Uterus (tissue), 3 donors: ENCODE measurements at regions not wholly inside any gene's neighbourhood (a gene's known extent, or its start where the extent isn't known, plus 50 kb on each side); places are given as distances from the start of the nearest gene placed in this dataset.

Experiments
- DNase-seq, 2 donors: peaks; one replicate each; pipeline ENCODE4 v3.0.0-alpha.2; 2019 to 2020
- H3K27ac ChIP-seq, 2 donors: fragments of 200-600 bp; sonication (generic); 1 replicate in 1 of 2; 2 replicates in 1 of 2; pipeline ENCODE4 v1.5.1; 2016 to 2018
- H3K27me3 ChIP-seq, 2 donors: fragments of 200-600 bp; sonication (generic); one replicate each; pipeline ENCODE4 v1.5.1; 2018 to 2019; ENCODE audit warnings: control low read depth in 1 of 2
- H3K36me3 ChIP-seq, 2 donors: fragments of 200-600 bp; sonication (generic); one replicate each; pipeline ENCODE4 v1.5.1; 2019; ENCODE audit warnings: control low read depth in 1 of 2
- H3K4me1 ChIP-seq, 2 donors: fragments of 200-600 bp; sonication (generic); one replicate each; pipeline ENCODE4 v1.5.1; 2018 to 2019; ENCODE audit warnings: control low read depth in 1 of 2
- H3K4me3 ChIP-seq, 2 donors: fragments of 200-600 bp; sonication (generic); 1 replicate in 1 of 2; 2 replicates in 1 of 2; pipeline ENCODE4 v1.5.1; 2018 to 2019; ENCODE audit warnings: mild to moderate bottlenecking in 1 of 2
- H3K9me3 ChIP-seq, 2 donors: fragments of 200-600 bp; sonication (generic); one replicate each; pipeline ENCODE4 v1.5.1; 2019; ENCODE audit warnings: control low read depth in 1 of 2
- CTCF ChIP-seq, 4 experiments: fragments of 200-600 bp in 2 of 4; fragments of 450-650 bp in 2 of 4; sonication (generic) in 2 of 4; IDR thresholded peaks; one replicate each; pipeline ENCODE4 v1.5.1; 2016 to 2019; ENCODE audit warnings: antibody characterized with exemption in 4 of 4, mild to moderate bottlenecking in 2 of 4, moderate library complexity in 1 of 4
- POLR2A ChIP-seq, 2 donors: fragments of 450-650 bp; IDR thresholded peaks; one replicate each; pipeline ENCODE4 v1.6.1; 2016; ENCODE audit warnings: antibody characterized with exemption in 2 of 2, mild to moderate bottlenecking in 1 of 2, moderate library complexity in 1 of 2
- intact Hi-C: fragments of 100-400 bp; cut with DNase I; formaldehyde crosslinking; loops from one replicate; pipeline ENCODE4 v1.15.1; 2023; ENCODE audit warnings: low total_unique reads
- donor health status: DM: yes; HTN: yes; CAD: no.

DNA sequence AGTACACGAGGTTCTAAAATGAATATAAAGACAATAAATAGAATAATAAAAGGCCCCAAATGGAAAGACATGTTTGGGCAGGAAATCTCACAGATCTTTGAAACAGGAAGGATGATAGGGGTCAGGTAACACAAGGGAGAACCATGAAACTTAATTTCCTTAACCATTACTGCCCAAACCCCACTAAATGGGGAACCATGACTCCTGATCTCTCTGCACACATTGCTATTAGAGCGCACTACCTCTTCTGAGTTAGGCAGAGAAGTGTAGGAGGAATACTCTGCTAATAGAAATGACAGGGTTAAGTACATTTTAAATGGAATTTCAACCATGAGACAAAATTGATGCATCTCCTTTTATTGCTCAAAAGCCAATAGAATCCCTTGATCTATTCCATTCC lies 213.7 kb upstream of the SETBP1 start:
- intact Hi-C loops, result no loop called here
- TF ChIP-seq CTCF (IDR thresholded peaks at IDR 0.05), result no peak
- TF ChIP-seq POLR2A (IDR thresholded peaks at IDR 0.05), result no peak

GRCh38 chr18:44467718-44468117 lies 213.0 kb upstream of the SETBP1 start:
- H3K27ac ChIP-seq, result no peak overlapping the region
- peaks cover 4 to 7% of the 10 kb centered on the region in 2 donors for H3K4me1 ChIP-seq
- no peaks in the 10 kb centered on the region for H3K36me3 ChIP-seq
- TF ChIP-seq CTCF (IDR thresholded peaks at IDR 0.05) (no peak), POLR2A (IDR thresholded peaks at IDR 0.05) (no peak)
- H3K27me3 ChIP-seq, result no peaks in the 10 kb centered on the region
- intact Hi-C loops, result no loop called here
- no peak overlapping the region for H3K4me3 ChIP-seq
- no peak for DNase-seq
- no peaks in the 10 kb centered on the region for H3K9me3 ChIP-seq

More for the DNA sequence above, 213.7 kb upstream of the SETBP1 start:
- H3K27ac ChIP-seq, result no peak overlapping the region
- peaks cover 4 to 7% of the 10 kb centered on the region in 2 donors for H3K4me1 ChIP-seq
- H3K27me3 ChIP-seq, result no peaks in the 10 kb centered on the region
- no peaks in the 10 kb centered on the region for H3K36me3 ChIP-seq
- no peaks in the 10 kb centered on the region for H3K9me3 ChIP-seq
- no peak overlapping the region for H3K4me3 ChIP-seq
- no peak for DNase-seq

- intact Hi-C loops, result no loop called here
- Histone ChIP-seq H3K27ac (no peak overlapping the region), H3K4me3 (no peak overlapping the region), H3K36me3 (no peaks in the 10 kb centered on the region), H3K27me3 (no peaks in the 10 kb centered on the region), H3K9me3 (no peaks in the 10 kb centered on the region), H3K4me1 (no peaks in the 10 kb centered on the region)
- no peak for DNase-seq
- TF ChIP-seq CTCF (IDR thresholded peaks at IDR 0.05), result no peak
- TF ChIP-seq POLR2A (IDR thresholded peaks at IDR 0.05), result no peak
Measured at GRCh38 chr18:44473394-44474066, 207.2 kb upstream of the SETBP1 start.

DNA sequence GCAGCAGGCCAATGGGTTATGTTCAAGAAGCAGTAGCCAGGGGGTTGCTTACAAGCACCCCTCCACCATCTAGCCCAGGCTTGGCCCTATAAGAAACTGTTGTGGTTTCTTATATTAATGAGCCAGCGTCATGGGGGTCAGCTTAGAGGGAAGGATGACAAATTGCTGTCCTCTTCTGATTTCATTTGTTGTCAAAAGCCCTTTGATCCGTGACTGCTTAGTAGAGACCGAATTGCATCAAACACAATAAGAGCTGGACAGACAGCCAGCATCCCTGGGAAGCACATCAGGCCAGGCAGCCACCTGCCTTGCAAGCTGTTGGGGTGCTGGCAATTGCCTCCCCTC lies 206.6 kb upstream of the SETBP1 start:
- TF ChIP-seq CTCF (IDR thresholded peaks at IDR 0.05) (no peak), POLR2A (IDR thresholded peaks at IDR 0.05) (no peak)
- H3K4me1 ChIP-seq, result no peaks in the 10 kb centered on the region

GRCh38 chr18:44474591-44474990 lies 206.1 kb upstream of the SETBP1 start:
- no peaks in the 10 kb centered on the region for H3K36me3 ChIP-seq
- no peaks in the 10 kb centered on the region for H3K27me3 ChIP-seq
- no peaks in the 10 kb centered on the region for H3K9me3 ChIP-seq
- intact Hi-C loops, result no loop called here
- no peak overlapping the region for H3K4me3 ChIP-seq
- DNase-seq, result no peak
- no peak for TF ChIP-seq POLR2A (IDR thresholded peaks at IDR 0.05)
- TF ChIP-seq CTCF (IDR thresholded peaks at IDR 0.05), result no peak
- no peak overlapping the region for H3K27ac ChIP-seq
- no peaks in the 10 kb centered on the region for H3K4me1 ChIP-seq

More for the DNA sequence above, 206.6 kb upstream of the SETBP1 start:
- Histone ChIP-seq H3K4me3 (no peak overlapping the region), H3K27ac (no peak overlapping the region), H3K9me3 (no peaks in the 10 kb centered on the region), H3K27me3 (no peaks in the 10 kb centered on the region), H3K36me3 (no peaks in the 10 kb centered on the region)
- DNase-seq, result no peak
- intact Hi-C loops, result no loop called here
